DMS153 treated with DMSO at 0.1 percent for 48 hours (cell line): ENCODE measurements at regions not wholly inside any gene's neighbourhood (a gene's known extent, or its start where the extent isn't known, plus 50 kb on each side); places are given as distances from the start of the nearest gene placed in this dataset.
"Not testable (repeated sequence)": the region's sequence is repeated elsewhere in the genome, so short reads cannot be mapped to it uniquely, and the experiment has no call there.

Experiments used
- DNase-seq: peaks from one replicate; lab custom pipeline; 2025; ENCODE audit not compliant: unreplicated experiment; lab: John Stamatoyannopoulos, UW

- peak; percentile 11 for DNase-seq
Measured at GRCh38 chr17:33929181-33929724, 325.8 kb upstream of the CCL2 start.

GRCh38 chr17:33931148-33931814 lies 323.8 kb upstream of the CCL2 start:
- not testable (repeated sequence) for DNase-seq

GRCh38 chr17:33932996-33933395 lies 322.1 kb upstream of the CCL2 start:
- no peak for DNase-seq

GRCh38 chr17:33933576-33933975 lies 321.5 kb upstream of the CCL2 start:
- DNase-seq: no peak

GRCh38 chr17:33934696-33935095 lies 320.4 kb upstream of the CCL2 start:
- no peak for DNase-seq

- no peak for DNase-seq
Measured at GRCh38 chr17:33935822-33936221, 319.3 kb upstream of the CCL2 start.

GRCh38 chr17:33936764-33937163 lies 318.3 kb upstream of the CCL2 start:
- no peak for DNase-seq

- DNase-seq: no peak
Measured at GRCh38 chr17:33939959-33940358, 315.1 kb upstream of the CCL2 start.

GRCh38 chr17:33940769-33941370 lies 314.2 kb upstream of the CCL2 start:
- no peak for DNase-seq

GRCh38 chr17:33941744-33942143 lies 313.3 kb upstream of the CCL2 start:
- DNase-seq: no peak

- DNase-seq: no peak
Measured at GRCh38 chr17:33942414-33942813, 312.7 kb upstream of the CCL2 start.

GRCh38 chr17:33944412-33944811 lies 310.7 kb upstream of the CCL2 start:
- DNase-seq: no peak

GRCh38 chr17:33944826-33945225 lies 310.3 kb upstream of the CCL2 start:
- DNase-seq: no peak

GRCh38 chr17:33945646-33946546 lies 309.2 kb upstream of the CCL2 start:
- DNase-seq: no peak

- no peak for DNase-seq
Measured at GRCh38 chr17:33947762-33948161, 307.3 kb upstream of the CCL2 start.

GRCh38 chr17:33948309-33948708 lies 306.8 kb upstream of the CCL2 start:
- no peak for DNase-seq

- DNase-seq: no peak
Measured at GRCh38 chr17:33949100-33949499, 306.0 kb upstream of the CCL2 start.

- DNase-seq: no peak
Measured at GRCh38 chr17:33950061-33950460, 305.0 kb upstream of the CCL2 start.

GRCh38 chr17:33952425-33952824 lies 302.7 kb upstream of the CCL2 start:
- no peak for DNase-seq

- no peak for DNase-seq
Measured at GRCh38 chr17:33954597-33954996, 300.5 kb upstream of the CCL2 start.

- DNase-seq: no peak
Measured at GRCh38 chr17:33955461-33955860, 299.6 kb upstream of the CCL2 start.

GRCh38 chr17:33959098-33959497 lies 296.0 kb upstream of the CCL2 start:
- not testable (repeated sequence) for DNase-seq
